Stimulated activated naive CD8-positive, alpha-beta T cell treated with anti-CD3 and anti-CD28 coated beads, Interleukin-15, amount 100 ng/mL, for 72 hours (primary cell): ENCODE measurements at regions not wholly inside any gene's neighbourhood (a gene's known extent, or its start where the extent isn't known, plus 50 kb on each side); places are given as distances from the start of the nearest gene placed in this dataset.
"Not testable (repeated sequence)": the region's sequence is repeated elsewhere in the genome, so short reads cannot be mapped to it uniquely, and the experiment has no call there.

Experiments used
- ATAC-seq: fragments of 150-1000 bp; cut with Tn5 transposase; 2 replicates; pipeline ENCODE4 v1.10.0; 2021; ENCODE audit warnings: mild to moderate bottlenecking, moderate library complexity
- DNase-seq, 2 donors: peaks; one replicate each; pipeline ENCODE4 v3.0.0; 2021 to 2022
- H3K27ac Mint-ChIP-seq, 2 donors: one replicate each; pipeline ENCODE4 v1.8.0; 2022; ENCODE audit warnings: mild to moderate bottlenecking in 2 of 2, mixed read lengths in 2 of 2, moderate library complexity in 2 of 2
- H3K27me3 Mint-ChIP-seq: one replicate; pipeline ENCODE4 v1.8.0; 2022; ENCODE audit warnings: mixed read lengths
- H3K4me1 Mint-ChIP-seq: one replicate; pipeline ENCODE4 v1.8.0; 2022; ENCODE audit warnings: mild to moderate bottlenecking, mixed read lengths
- H3K4me3 Mint-ChIP-seq, 2 donors: one replicate each; pipeline ENCODE4 v1.8.0; 2022; ENCODE audit warnings: mild to moderate bottlenecking in 2 of 2, mixed read lengths in 2 of 2, moderate library complexity in 1 of 2
- H3K9me3 Mint-ChIP-seq, 2 donors: one replicate each; pipeline ENCODE4 v1.8.0; 2022; ENCODE audit warnings: mixed read lengths in 2 of 2

- ATAC-seq (no peak), DNase-seq (no peak)
- no peaks in the 10 kb centered on the region for H3K27me3 Mint-ChIP-seq
- no peaks in the 10 kb centered on the region for H3K9me3 Mint-ChIP-seq
- no peak overlapping the region for H3K4me3 Mint-ChIP-seq
- no peak overlapping the region for H3K27ac Mint-ChIP-seq
- H3K4me1 Mint-ChIP-seq, result peaks cover 11% of the 10 kb centered on the region
Observed at GRCh38 chr6:144619966-144620365, 334.8 kb downstream of the UTRN start.

DNA sequence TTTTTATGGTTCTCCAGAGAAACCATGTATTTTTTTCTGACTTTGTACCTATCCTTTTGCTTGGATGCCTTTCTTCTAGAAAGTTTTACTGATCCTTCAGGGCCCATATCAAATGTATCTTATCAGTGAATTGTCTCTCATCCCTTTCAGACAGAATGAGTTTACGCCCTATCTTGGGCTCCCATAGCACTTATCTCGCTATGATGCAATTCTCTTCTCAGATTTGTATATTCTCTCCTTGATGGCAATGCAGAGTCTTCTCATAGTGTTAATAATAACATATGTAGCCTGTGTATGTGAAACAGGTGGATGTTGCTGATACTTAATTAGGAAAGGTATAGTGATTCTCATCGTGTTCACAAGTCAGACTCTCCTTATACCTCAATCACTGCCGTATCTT is 336.2 kb downstream of the UTRN start:
- DNase-seq (no peak), ATAC-seq (no peak)
- no peak overlapping the region for H3K27ac Mint-ChIP-seq
- no peaks in the 10 kb centered on the region for H3K4me1 Mint-ChIP-seq
- no peaks in the 10 kb centered on the region for H3K27me3 Mint-ChIP-seq
- H3K9me3 Mint-ChIP-seq, result no peaks in the 10 kb centered on the region
- no peak overlapping the region for H3K4me3 Mint-ChIP-seq

DNA sequence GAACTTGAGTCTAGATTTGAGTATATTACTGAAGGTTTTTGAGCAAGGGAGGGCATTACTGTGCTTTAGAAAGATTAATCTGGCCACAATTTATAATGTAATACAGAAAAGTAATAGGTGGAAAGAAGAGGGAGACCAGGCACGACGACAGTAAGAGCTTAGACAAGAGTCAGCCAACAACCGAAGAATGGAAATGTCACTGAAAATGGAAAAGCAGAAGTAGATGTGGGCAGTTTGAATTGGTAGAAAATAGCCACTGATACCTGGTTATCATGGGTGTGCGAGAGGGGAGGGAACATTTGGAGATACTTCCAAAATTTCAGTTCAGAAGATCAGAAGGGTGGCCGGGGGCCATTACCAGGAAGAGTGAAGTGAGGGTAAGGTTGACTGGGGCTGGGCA is 339.1 kb downstream of the UTRN start:
- ATAC-seq (no peak), DNase-seq (no peak)
- no peak overlapping the region for H3K4me3 Mint-ChIP-seq
- H3K27ac Mint-ChIP-seq, result no peak overlapping the region
- no peaks in the 10 kb centered on the region for H3K4me1 Mint-ChIP-seq
- no peaks in the 10 kb centered on the region for H3K9me3 Mint-ChIP-seq
- no peaks in the 10 kb centered on the region for H3K27me3 Mint-ChIP-seq

GRCh38 chr6:144624716-144625115 is 339.6 kb downstream of the UTRN start:
- ATAC-seq (no peak), DNase-seq (no peak)
- Mint-ChIP-seq H3K9me3 (no peaks in the 10 kb centered on the region), H3K4me3 (no peak overlapping the region), H3K27me3 (no peaks in the 10 kb centered on the region), H3K4me1 (no peaks in the 10 kb centered on the region), H3K27ac (no peak overlapping the region)

DNA sequence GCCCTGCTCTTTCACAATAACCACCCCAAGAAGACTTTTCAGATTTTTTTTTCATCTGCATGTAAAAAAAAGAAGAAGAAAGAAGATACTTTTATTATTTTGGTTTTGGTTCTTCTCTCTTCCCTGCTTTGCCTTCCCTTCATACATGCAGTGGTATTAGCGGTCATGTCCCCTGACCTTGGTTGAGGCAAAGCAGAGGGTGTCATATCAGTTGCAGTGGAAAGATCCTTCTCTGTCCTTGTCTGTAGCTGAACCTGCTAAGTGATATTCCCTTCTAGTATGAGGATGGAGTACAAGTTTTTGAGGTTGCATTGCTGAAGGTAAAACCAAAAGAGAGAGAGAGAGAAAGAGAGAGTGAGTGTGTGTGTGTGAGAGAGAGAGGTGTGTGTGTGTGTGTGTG is 345.7 kb downstream of the UTRN start:
- Mint-ChIP-seq H3K9me3 (no peaks in the 10 kb centered on the region), H3K27me3 (no peaks in the 10 kb centered on the region), H3K27ac (no peak overlapping the region), H3K4me1 (no peaks in the 10 kb centered on the region), H3K4me3 (no peak overlapping the region)
- DNase-seq, result no peak
- no peak for ATAC-seq

DNA sequence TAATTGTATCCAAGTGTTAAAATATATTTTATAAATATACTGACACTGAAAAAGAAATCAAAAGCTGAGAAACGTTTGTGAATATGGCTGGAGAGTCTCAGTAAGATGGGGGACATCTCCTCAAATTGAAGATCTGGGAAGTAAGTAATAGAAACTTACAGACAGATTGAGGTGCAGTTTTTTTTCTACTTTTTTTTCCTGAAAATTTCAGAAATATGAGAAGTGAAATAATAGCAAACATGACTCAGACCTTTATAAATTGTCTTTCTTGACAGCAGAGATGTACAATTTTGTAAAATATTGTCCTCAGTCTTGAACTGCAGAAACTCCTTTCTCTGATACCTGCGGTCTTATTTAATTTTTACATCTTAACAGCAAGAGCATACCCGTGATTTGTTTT is 347.1 kb downstream of the UTRN start:
- no peak overlapping the region for H3K4me3 Mint-ChIP-seq
- no peaks in the 10 kb centered on the region for H3K9me3 Mint-ChIP-seq
- no peak for DNase-seq
- no peaks in the 10 kb centered on the region for H3K4me1 Mint-ChIP-seq
- H3K27me3 Mint-ChIP-seq, result no peaks in the 10 kb centered on the region
- ATAC-seq, result no peak
- H3K27ac Mint-ChIP-seq, result no peak overlapping the region

DNA sequence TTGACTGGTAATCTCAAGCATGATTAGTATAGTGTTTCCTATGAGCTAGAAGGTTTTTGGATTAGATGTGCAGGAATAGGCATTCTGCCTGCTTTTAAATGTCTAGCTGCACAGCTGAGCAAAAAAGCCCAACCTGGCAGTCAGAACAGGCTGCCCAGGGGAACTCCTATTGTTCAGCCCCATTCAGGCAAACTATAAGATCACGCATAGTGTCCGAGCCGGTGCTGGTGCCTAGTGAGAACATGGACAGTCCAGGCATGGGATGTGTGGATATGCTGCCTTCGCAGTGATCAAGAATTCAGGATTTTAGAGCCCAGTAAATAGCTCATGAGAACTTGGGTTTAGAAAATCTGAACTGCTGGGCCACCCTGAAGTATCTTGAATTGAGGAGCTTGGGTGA is 348.8 kb downstream of the UTRN start:
- Mint-ChIP-seq H3K9me3 (no peaks in the 10 kb centered on the region), H3K27ac (no peak overlapping the region), H3K27me3 (no peaks in the 10 kb centered on the region), H3K4me1 (no peaks in the 10 kb centered on the region), H3K4me3 (no peak overlapping the region)
- ATAC-seq (no peak), DNase-seq (no peak)

GRCh38 chr6:144634371-144634770 is 349.2 kb downstream of the UTRN start:
- no peak overlapping the region for H3K27ac Mint-ChIP-seq
- H3K4me1 Mint-ChIP-seq, result no peaks in the 10 kb centered on the region
- ATAC-seq (no peak), DNase-seq (no peak)
- H3K9me3 Mint-ChIP-seq, result peaks cover 0 to 4% of the 10 kb centered on the region in 2 donors
- H3K4me3 Mint-ChIP-seq, result no peak overlapping the region
- no peaks in the 10 kb centered on the region for H3K27me3 Mint-ChIP-seq

- Mint-ChIP-seq H3K4me1 (no peaks in the 10 kb centered on the region), H3K27me3 (no peaks in the 10 kb centered on the region), H3K9me3 (peaks cover 0 to 10% of the 10 kb centered on the region in 2 donors), H3K4me3 (no peak overlapping the region), H3K27ac (no peak overlapping the region)
- ATAC-seq (no peak), DNase-seq (no peak)
Observed at GRCh38 chr6:144635051-144635450, 349.9 kb downstream of the UTRN start.

DNA sequence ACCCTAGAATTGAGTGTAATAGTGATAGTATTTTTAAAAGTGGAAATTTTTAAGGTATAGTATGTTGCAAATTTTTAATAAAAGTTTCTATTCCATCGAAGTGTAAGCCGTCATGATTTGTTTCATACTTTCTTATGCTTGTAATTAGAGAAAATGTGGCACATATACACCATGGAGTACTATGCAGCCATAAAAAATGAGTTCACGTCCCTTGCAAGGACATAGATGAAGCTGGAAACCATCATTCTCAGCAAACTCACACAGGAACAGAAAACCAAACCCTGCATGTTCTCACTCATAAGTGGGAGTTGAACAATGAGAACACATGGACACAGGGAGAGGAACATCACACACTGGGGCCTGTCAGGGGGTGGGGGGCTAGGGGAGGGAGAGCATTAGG is 350.9 kb downstream of the UTRN start:
- H3K9me3 Mint-ChIP-seq, DNase-seq, H3K4me3 Mint-ChIP-seq, ATAC-seq, H3K4me1 Mint-ChIP-seq, H3K27ac Mint-ChIP-seq, H3K27me3 Mint-ChIP-seq: not testable (repeated sequence)

GRCh38 chr6:144637541-144637940 is 352.4 kb downstream of the UTRN start:
- Mint-ChIP-seq H3K9me3 (peaks cover 0 to 10% of the 10 kb centered on the region in 2 donors), H3K27ac (no peak overlapping the region), H3K27me3 (no peaks in the 10 kb centered on the region), H3K4me1 (no peaks in the 10 kb centered on the region), H3K4me3 (no peak overlapping the region)
- ATAC-seq, result no peak
- DNase-seq, result no peak

DNA sequence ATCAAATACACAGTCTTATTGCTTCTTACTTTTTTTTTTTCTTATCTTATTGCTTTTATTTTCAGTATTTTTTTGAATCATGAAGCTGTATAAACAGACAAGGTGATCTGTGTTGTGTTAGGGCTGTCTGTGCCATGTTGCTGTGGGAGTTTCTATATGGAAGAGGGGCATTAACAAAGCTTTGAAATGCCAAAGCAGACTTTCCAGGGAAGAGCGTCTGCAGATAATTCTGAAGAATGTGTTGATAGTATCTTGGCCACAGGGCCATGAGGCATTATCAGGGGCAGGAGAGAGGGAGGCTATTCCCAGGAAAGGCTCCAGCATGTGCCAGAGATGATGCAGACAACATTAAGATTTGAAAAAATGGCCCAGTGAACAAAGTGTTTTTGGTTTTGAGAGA is 354.5 kb downstream of the UTRN start:
- Mint-ChIP-seq H3K27me3 (no peaks in the 10 kb centered on the region), H3K4me3 (no peak overlapping the region), H3K27ac (no peak overlapping the region), H3K9me3 (peaks cover 0 to 10% of the 10 kb centered on the region in 2 donors), H3K4me1 (no peaks in the 10 kb centered on the region)
- DNase-seq, result no peak
- no peak for ATAC-seq

DNA sequence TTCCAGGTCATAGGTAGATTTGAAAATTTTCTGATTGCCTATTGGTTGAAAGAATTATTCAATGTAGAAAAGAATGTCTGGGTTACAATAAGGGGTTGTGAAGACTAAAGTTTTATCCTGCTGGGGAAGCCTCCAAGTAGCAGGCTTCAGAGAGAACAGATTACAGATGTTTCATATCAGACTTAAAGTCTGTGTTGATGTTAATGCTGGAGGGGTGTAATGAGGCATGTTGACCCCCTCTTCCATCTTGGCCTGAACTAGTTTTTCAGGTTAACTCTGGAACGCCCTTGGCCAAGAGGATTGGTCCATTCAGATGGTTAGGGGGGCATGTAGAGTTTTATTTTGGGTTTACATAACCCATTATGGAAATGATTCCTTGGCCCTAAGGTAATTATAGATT is 356.2 kb downstream of the UTRN start:
- no peak for DNase-seq
- ATAC-seq, result no peak
- Mint-ChIP-seq H3K9me3 (peaks cover 0 to 10% of the 10 kb centered on the region in 2 donors), H3K27me3 (no peaks in the 10 kb centered on the region), H3K27ac (no peak overlapping the region), H3K4me3 (no peak overlapping the region), H3K4me1 (no peaks in the 10 kb centered on the region)

DNA sequence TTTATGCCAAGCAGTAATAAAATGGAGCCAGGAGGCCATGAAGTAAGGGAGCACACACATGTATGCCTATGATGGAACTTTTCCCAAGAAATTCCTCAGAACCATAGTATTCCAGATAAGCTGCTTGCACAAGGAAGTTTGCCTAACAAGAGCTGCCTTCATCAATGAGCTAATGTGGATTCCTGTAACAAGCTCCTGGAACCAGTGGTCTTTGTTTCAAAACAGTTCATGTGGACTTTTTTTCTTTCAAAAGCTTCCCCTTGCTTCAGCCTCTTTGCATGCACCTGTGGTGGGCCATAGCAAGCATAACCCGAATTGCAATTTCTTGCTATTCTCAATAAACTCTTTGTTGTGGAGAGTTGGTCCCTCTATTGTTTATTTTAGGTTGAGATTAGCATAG is 359.6 kb downstream of the UTRN start:
- H3K27ac Mint-ChIP-seq, result no peak overlapping the region
- no peaks in the 10 kb centered on the region for H3K4me1 Mint-ChIP-seq
- no peaks in the 10 kb centered on the region for H3K27me3 Mint-ChIP-seq
- H3K9me3 Mint-ChIP-seq, result peaks cover 2 to 3% of the 10 kb centered on the region in 2 donors
- DNase-seq, result no peak
- no peak for ATAC-seq
- H3K4me3 Mint-ChIP-seq, result no peak overlapping the region

- H3K4me3 Mint-ChIP-seq, result no peak overlapping the region
Observed at GRCh38 chr6:144646093-144647056, 361.2 kb downstream of the UTRN start.

DNA sequence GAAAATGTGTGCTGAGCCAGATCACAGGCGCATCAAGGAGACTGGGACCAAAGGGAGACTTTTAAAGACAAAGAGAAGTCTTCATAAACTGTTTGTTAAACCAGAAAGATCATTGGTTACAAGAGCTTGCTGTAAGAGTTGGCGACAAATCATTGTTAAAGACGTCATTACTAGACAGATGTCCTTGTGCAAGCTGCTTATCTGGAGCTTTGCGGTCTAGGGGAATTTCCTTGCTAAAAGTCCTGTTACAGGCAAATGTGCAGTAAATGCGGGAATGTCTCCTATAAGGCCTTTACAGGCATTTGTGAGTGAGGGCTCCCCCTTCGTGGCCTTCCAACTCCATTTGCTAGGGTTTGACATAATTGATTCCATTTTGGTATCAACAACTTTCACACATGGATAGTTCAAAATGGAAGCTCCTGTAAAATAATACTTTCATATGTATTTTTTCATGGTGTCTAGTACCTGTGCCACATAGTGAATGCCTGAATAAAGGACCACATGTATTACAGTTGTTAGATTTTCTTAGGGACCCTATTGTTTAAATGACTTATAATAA is 362.4 kb downstream of the UTRN start:
- H3K27ac Mint-ChIP-seq, result no peak overlapping the region
- ATAC-seq, result no peak
- H3K4me1 Mint-ChIP-seq, result no peaks in the 10 kb centered on the region
- no peak overlapping the region for H3K4me3 Mint-ChIP-seq
- H3K27me3 Mint-ChIP-seq, result no peaks in the 10 kb centered on the region
- H3K9me3 Mint-ChIP-seq, result peaks cover 6 to 7% of the 10 kb centered on the region in 2 donors
- DNase-seq, result no peak

More at GRCh38 chr6:144646093-144647056, 361.2 kb downstream of the UTRN start:
- Mint-ChIP-seq H3K27me3 (no peaks in the 10 kb centered on the region), H3K4me1 (no peaks in the 10 kb centered on the region), H3K9me3 (peaks cover 6 to 7% of the 10 kb centered on the region in 2 donors), H3K27ac (no peak overlapping the region)
- ATAC-seq (no peak), DNase-seq (no peak)
